A549 (cell line): ENCODE measurements at regions not wholly inside any gene's neighbourhood (a gene's known extent, or its start where the extent isn't known, plus 50 kb on each side); places are given as distances from the start of the nearest gene placed in this dataset.

ENCODE experiments used
- ATAC-seq, 2 experiments: fragments of 200-7000 bp in 1 of 2; fragments of >200 bp in 1 of 2; cut with Nextera tagmentation in 1 of 2; cut with Tn5 transposase in 1 of 2; 3 replicates each; pipeline versions ENCODE4 v1.8.0 to v1.9.1; 2018 to 2020; ENCODE audit warnings: mild to moderate bottlenecking in 1 of 2, moderate library complexity in 1 of 2
- CTCF ChIA-PET: fragments of 300-600 bp; sonication (Branson Sonifier 250); formaldehyde crosslinking; extraction: SDS; loops from one replicate; lab custom pipeline; 2021; ENCODE audit warnings: antibody characterized with exemption, inconsistent platforms; lab: Yijun Ruan, JAX
- POLR2A ChIA-PET: fragments of 350-600 bp; formaldehyde crosslinking; extraction: SDS; loops from one replicate; lab custom pipeline; 2021; ENCODE audit warnings: antibody characterized with exemption, inconsistent platforms; lab: Yijun Ruan, JAX
- DNase-seq, 2 experiments: peaks; one replicate each; pipeline versions ENCODE4 v3.0.0 to v3.0.0-alpha.2; 2011 to 2016; ENCODE audit warnings: low read depth in 1 of 2, low spot score in 1 of 2
- FAIRE-seq: peaks from 2 replicates; lab custom pipeline; 2011; peaks lifted over from hg19 to GRCh38; lab: Jason Lieb, UNC
- H3K27ac ChIP-seq, 2 experiments: fragments of >200 bp; sonication (Bioruptor Twin); formaldehyde crosslinking; 3 replicates each; pipeline ENCODE4 v1.5.1; 2016 to 2017
- H3K4me1 ChIP-seq: fragments of >200 bp; sonication (Bioruptor Twin); formaldehyde crosslinking; 3 replicates; pipeline ENCODE4 v1.6.1; 2016
- H3K4me2 ChIP-seq: fragments of >200 bp; sonication (Bioruptor Twin); formaldehyde crosslinking; 3 replicates; pipeline ENCODE4 v1.6.1; 2016
- H3K4me3 ChIP-seq: fragments of >200 bp; sonication (Bioruptor Twin); formaldehyde crosslinking; 3 replicates; pipeline ENCODE4 v1.5.1; 2016
- H3K9me3 ChIP-seq: fragments of >200 bp; sonication (Bioruptor Twin); formaldehyde crosslinking; 3 replicates; pipeline ENCODE4 v1.6.1; 2016
- ATOH8 ChIP-seq: fragments of 250-450 bp; sonication (Bioruptor Pico); IDR thresholded peaks from 2 replicates; pipeline ENCODE4 v1.5.0; 2020; ENCODE audit warnings: low read depth, mild to moderate bottlenecking, moderate library complexity
- BCL3 ChIP-seq: fragments of >200 bp; sonication (Bioruptor Twin); formaldehyde crosslinking; IDR thresholded peaks from 3 replicates; pipeline ENCODE4 v1.6.1; 2016
- BHLHE40 ChIP-seq: IDR thresholded peaks from 2 replicates; pipeline ENCODE4 v1.6.1; 2012; ENCODE audit warnings: low read depth, low read length, inconsistent platforms
- CHD2 ChIP-seq: fragments of 150-350 bp; IDR thresholded peaks from 2 replicates; pipeline ENCODE4 v1.6.1; 2014; ENCODE audit warnings: low read length; ENCODE audit not compliant: partially characterized antibody
- CHD4 ChIP-seq: fragments of 200-600 bp; sonication (generic); IDR thresholded peaks from 2 replicates; pipeline ENCODE4 v1.6.1; 2016; ENCODE audit warnings: antibody characterized with exemption, mild to moderate bottlenecking, borderline replicate concordance
- CTCF ChIP-seq: fragments of >200 bp; sonication (Bioruptor Twin); formaldehyde crosslinking; IDR thresholded peaks from 3 replicates; pipeline ENCODE4 v1.5.1; 2016
- E2F6 ChIP-seq: IDR thresholded peaks from 2 replicates; pipeline ENCODE4 v1.6.1; 2012; ENCODE audit warnings: low read depth, borderline replicate concordance
- ELK1 ChIP-seq: fragments of 150-350 bp; IDR thresholded peaks from 2 replicates; pipeline ENCODE4 v1.6.1; 2014; ENCODE audit warnings: low read depth, mild to moderate bottlenecking, low read length
- ESRRA ChIP-seq: fragments of 150-350 bp; IDR thresholded peaks from 2 replicates; pipeline ENCODE4 v1.6.1; 2014; ENCODE audit warnings: mild to moderate bottlenecking, low read length, borderline replicate concordance
- GATA3 ChIP-seq: IDR thresholded peaks from 2 replicates; pipeline ENCODE4 v1.6.1; 2012; ENCODE audit warnings: borderline replicate concordance
- HOXA7 ChIP-seq: fragments of 250-450 bp; sonication (Bioruptor Pico); IDR thresholded peaks from 2 replicates; pipeline ENCODE4 v1.5.0; 2020; ENCODE audit warnings: mild to moderate bottlenecking, moderate library complexity
- HOXB13 ChIP-seq: fragments of 250-450 bp; sonication (Bioruptor Pico); IDR thresholded peaks from 2 replicates; pipeline ENCODE4 v1.5.0; 2020; ENCODE audit warnings: low read depth, mild to moderate bottlenecking, moderate library complexity
- HOXB5 ChIP-seq: fragments of 250-450 bp; sonication (Bioruptor Pico); IDR thresholded peaks from 2 replicates; pipeline ENCODE4 v1.5.0; 2020; ENCODE audit warnings: mild to moderate bottlenecking, moderate library complexity
- KDM1A ChIP-seq: fragments of 200-600 bp; sonication (generic); IDR thresholded peaks from 2 replicates; pipeline ENCODE4 v1.6.1; 2016; ENCODE audit warnings: low read depth, mild to moderate bottlenecking
- MAFK ChIP-seq: fragments of 450-650 bp; IDR thresholded peaks from 2 replicates; pipeline ENCODE4 v1.6.1; 2014; ENCODE audit not compliant: partially characterized antibody
- MAX ChIP-seq: IDR thresholded peaks from 2 replicates; pipeline ENCODE4 v1.6.1; 2012
- MYC ChIP-seq: IDR thresholded peaks from 2 replicates; pipeline ENCODE4 v1.6.1; 2012; ENCODE audit warnings: mild to moderate bottlenecking, inconsistent platforms, low read length, improper control_type of control experiment, borderline replicate concordance
- NFE2L2 ChIP-seq: fragments of 150-350 bp; conservative IDR thresholded peaks from 2 replicates; pipeline ENCODE4 v1.6.1; 2014; ENCODE audit warnings: low read length
- NPAS2 ChIP-seq: fragments of 250-450 bp; sonication (Bioruptor Pico); IDR thresholded peaks from 2 replicates; pipeline ENCODE4 v1.8.0; 2022; ENCODE audit warnings: mild to moderate bottlenecking, moderate library complexity, borderline replicate concordance
- POLR2A ChIP-seq: IDR thresholded peaks from 2 replicates; pipeline ENCODE4 v1.6.1; 2012; ENCODE audit warnings: mild to moderate bottlenecking, low read length
- RARB ChIP-seq: fragments of 250-450 bp; sonication (Bioruptor Pico); IDR thresholded peaks from 2 replicates; pipeline ENCODE4 v1.8.0; 2021; ENCODE audit warnings: mild to moderate bottlenecking, moderate library complexity
- RCOR1 ChIP-seq: fragments of 150-350 bp; IDR thresholded peaks from 2 replicates; pipeline ENCODE4 v1.6.1; 2014; ENCODE audit warnings: antibody characterized with exemption, low read length, low read depth
- RFX5 ChIP-seq: fragments of 450-650 bp; IDR thresholded peaks from 2 replicates; pipeline ENCODE4 v1.7.1; 2014; ENCODE audit warnings: antibody characterized with exemption, mild to moderate bottlenecking, moderate library complexity
- ZSCAN20 ChIP-seq: fragments of 250-450 bp; sonication (Bioruptor Pico); IDR thresholded peaks from 2 replicates; pipeline ENCODE4 v1.8.0; 2022; ENCODE audit warnings: mild to moderate bottlenecking, moderate library complexity
- WGBS: methylation state at CpG from one replicate; pipeline ENCODE4 v1.1.6; 2017; ENCODE audit errors: missing lambda C conversion rate; 5-methylcytosine and 5-hydroxymethylcytosine counted together

- DNase-seq: no peak
- H3K4me3 ChIP-seq: no peak overlapping the region
- 85% methylated on average over 6 of the region's 6 CpGs for WGBS
- POLR2A ChIA-PET: no interaction called here
- no peak overlapping the region for H3K4me2 ChIP-seq
- TF ChIP-seq BHLHE40: no peak
- no peak for TF ChIP-seq HOXB5 (CRISPR knock-in tag)
- TF ChIP-seq BCL3: no peak
- TF ChIP-seq ELK1: no peak
- TF ChIP-seq MAFK: no peak
- TF ChIP-seq ATOH8 (CRISPR knock-in tag): no peak
- no peak for TF ChIP-seq GATA3
- TF ChIP-seq, all 56 proteins: peak for 0
- no peak for FAIRE-seq
- no peak overlapping the region for H3K27ac ChIP-seq
- H3K4me1 ChIP-seq: no peaks in the 10 kb centered on the region
- ATAC-seq: no peak
- CTCF ChIA-PET: interaction anchor here (0.6 to 0.8 kb wide), 2 partner anchors 136 to 173 kb away, joined by 4 to 5 read pairs; no protein-coding TSS in a partner anchor
- no peaks in the 10 kb centered on the region for H3K9me3 ChIP-seq
These were observed 71.2 kb upstream of the SLC6A6 start for GRCh38 chr3:14331251-14331650.

GRCh38 chr3:14332392-14332791, 70.0 kb upstream of the SLC6A6 start:
- no peaks in the 10 kb centered on the region for H3K9me3 ChIP-seq
- WGBS: 84% methylated on average over 2 of the region's 5 CpGs
- H3K4me2 ChIP-seq: no peak overlapping the region
- POLR2A ChIA-PET: no interaction called here
- DNase-seq: no peak
- H3K4me1 ChIP-seq: no peaks in the 10 kb centered on the region
- no peak overlapping the region for H3K4me3 ChIP-seq
- CTCF ChIA-PET: interaction anchor here (1.2 kb wide), 1 partner anchor 9 kb away, joined by 3 read pairs; no protein-coding TSS in a partner anchor
- ATAC-seq: no peak
- H3K27ac ChIP-seq: no peak overlapping the region
- TF ChIP-seq ESRRA (no peak), ELK1 (no peak), ZSCAN20 (no peak), HOXB13 (no peak), E2F6 (no peak), HOXB5 (CRISPR knock-in tag) (no peak), RARB (CRISPR knock-in tag) (no peak), HOXA7 (no peak), MYC (no peak), MAX (no peak), POLR2A (no peak), RFX5 (no peak), KDM1A (no peak), CHD4 (no peak), CHD2 (no peak), GATA3 (no peak), NFE2L2 (no peak), RCOR1 (no peak), CTCF (no peak), NPAS2 (no peak)
- FAIRE-seq: no peak
